ENCODE measurements at regions not wholly inside any gene's neighbourhood (a gene's known extent, or its start where the extent isn't known, plus 50 kb on each side); places are given as distances from the start of the nearest gene placed in this dataset.
A peak's percentile ranks its signal among the peaks of the same experiment; 100 is the strongest.

DNA sequence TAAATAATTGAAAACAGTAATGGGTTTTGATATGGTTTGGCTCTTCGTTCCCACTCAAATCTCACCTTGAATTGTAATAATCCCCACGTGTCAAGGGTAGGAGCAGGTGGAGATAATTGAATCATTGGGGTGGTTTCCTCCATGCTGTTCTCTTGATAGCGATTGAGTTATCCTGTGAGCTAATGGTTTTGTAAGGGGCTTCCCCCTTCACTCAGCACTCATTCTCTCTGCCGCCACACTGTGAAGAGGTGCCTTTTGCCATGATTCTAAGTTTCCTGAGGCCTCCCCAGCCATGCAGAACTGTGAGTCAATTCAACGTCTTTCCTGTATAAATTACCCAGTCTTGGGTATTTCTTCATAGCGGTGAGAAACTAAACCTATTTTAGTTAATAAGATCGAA is 551.7 kb upstream of the POT1 start:
- no peaks in the 10 kb centered on the region for H3K4me1 ChIP-seq
- no peaks in the 10 kb centered on the region for H3K9me3 ChIP-seq
- no peak overlapping the region for H3K27ac ChIP-seq
- no peaks in the 10 kb centered on the region for H3K27me3 ChIP-seq
- DNase-seq (no peak), ATAC-seq (no peak)
- H3K36me3 ChIP-seq = no peaks in the 10 kb centered on the region
- no peak overlapping the region for H3K4me3 ChIP-seq
- TF ChIP-seq, protein P1, sequence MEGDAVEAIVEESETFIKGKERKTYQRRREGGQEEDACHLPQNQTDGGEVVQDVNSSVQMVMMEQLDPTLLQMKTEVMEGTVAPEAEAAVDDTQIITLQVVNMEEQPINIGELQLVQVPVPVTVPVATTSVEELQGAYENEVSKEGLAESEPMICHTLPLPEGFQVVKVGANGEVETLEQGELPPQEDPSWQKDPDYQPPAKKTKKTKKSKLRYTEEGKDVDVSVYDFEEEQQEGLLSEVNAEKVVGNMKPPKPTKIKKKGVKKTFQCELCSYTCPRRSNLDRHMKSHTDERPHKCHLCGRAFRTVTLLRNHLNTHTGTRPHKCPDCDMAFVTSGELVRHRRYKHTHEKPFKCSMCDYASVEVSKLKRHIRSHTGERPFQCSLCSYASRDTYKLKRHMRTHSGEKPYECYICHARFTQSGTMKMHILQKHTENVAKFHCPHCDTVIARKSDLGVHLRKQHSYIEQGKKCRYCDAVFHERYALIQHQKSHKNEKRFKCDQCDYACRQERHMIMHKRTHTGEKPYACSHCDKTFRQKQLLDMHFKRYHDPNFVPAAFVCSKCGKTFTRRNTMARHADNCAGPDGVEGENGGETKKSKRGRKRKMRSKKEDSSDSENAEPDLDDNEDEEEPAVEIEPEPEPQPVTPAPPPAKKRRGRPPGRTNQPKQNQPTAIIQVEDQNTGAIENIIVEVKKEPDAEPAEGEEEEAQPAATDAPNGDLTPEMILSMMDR (IDR thresholded peaks at IDR 0.05) = no peak
- WGBS, 2 donors = 83 to 84% methylated on average over 7 of the region's 7 CpGs
- intact Hi-C loops (cut with DNase I) = no loop called here

DNA sequence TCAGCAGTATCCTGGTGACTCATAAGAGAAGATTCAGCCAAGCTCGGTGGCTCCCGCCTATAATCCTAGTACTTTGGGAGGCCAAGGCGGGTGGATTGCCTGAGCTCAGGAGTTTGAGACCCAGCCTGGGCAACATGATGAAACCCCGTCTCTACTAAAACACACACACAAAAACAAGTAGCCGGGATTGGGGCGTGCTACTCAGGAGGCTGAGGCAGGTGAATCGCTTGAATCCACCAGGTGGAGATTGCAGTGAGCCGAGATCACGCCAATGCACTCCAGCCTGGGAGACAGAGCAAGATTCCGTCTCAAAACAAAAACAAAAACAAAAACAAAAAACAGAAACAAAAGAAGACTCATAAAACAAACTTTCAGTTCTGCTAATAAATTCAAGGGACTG is 551.1 kb upstream of the POT1 start:
- no peak for DNase-seq
- Histone ChIP-seq H3K9me3 (no peaks in the 10 kb centered on the region), H3K36me3 (no peaks in the 10 kb centered on the region), H3K4me3 (no peak overlapping the region), H3K4me1 (no peaks in the 10 kb centered on the region), H3K27ac (no peak overlapping the region), H3K27me3 (no peaks in the 10 kb centered on the region)
- intact Hi-C loops (cut with DNase I) = no loop called here
- 91 to 94% methylated on average over 10 of the region's 10 CpGs for WGBS, 2 donors
- ATAC-seq = no peak
- TF ChIP-seq, protein P1 (IDR thresholded peaks at IDR 0.05) = no peak

DNA sequence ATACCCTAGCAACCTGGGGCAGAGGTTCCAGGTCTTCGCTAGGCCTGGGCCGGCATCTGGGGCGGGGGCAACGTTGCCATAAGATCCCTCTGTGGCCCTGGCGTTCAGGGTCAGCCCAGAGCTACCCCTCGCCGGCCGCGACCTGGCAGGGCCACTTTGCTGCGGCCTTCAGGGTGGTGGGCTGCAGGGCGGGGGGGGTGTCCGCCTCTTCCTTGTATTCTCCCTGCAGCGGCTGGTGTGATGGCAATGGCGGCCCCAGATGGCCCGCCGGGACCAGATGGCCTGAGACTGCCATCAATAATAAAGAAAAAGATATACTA is 539.2 kb upstream of the POT1 start:
- TF ChIP-seq, protein P1 (IDR thresholded peaks at IDR 0.05) = no peak
- peaks cover 0 to 2% (median 0%) of the 10 kb centered on the region in 11 donors for H3K9me3 ChIP-seq
- no peak for DNase-seq
- no peaks in the 10 kb centered on the region for H3K36me3 ChIP-seq
- 95 to 96% methylated on average over 16 of the region's 16 CpGs for WGBS, 2 donors
- no peak overlapping the region for H3K4me3 ChIP-seq
- no peak for ATAC-seq
- H3K4me1 ChIP-seq = no peaks in the 10 kb centered on the region
- no peak overlapping the region for H3K27ac ChIP-seq
- intact Hi-C loops (cut with DNase I) = no loop called here
- H3K27me3 ChIP-seq = no peaks in the 10 kb centered on the region

DNA sequence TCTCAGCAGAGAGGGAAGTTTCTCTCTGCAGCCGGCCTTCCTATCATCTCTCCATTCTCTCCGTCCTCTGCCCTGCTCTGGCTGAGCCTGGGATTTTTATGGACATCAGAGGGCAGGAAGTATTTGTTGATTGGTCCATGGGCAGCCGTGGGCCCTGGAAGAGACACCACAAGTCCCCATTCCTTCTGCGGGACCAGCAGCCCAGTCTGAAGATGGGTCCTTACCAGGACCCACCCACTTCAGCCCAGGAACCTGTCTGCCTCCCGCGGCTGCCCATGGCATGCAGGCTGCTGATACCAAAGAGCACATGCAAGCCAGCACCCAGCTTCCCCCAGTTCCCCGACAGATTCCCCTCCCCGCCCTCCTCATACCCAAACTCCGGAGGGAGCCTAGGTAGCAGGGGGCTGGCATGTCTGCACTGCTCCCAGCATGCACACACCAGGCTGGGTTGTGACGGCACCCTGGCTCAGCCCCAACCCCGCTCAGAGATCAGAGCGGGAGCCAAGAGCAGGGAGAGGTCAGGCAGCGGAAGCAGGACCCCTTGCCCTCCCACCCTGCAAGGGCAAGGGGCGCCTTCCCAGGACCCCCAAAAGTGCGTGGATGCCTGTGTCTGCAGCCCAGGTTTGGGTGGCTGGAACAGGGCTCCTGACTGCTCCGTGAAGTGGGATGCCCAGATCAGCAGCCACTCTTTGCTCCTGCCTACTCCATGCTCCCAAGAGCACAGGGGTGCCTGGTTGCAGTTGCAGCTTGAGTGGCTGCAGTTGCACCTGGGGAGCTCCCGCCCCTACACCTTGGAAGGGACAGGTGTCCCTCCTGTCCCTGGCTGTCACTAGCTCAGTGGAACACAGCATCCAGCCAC is 538.6 kb upstream of the POT1 start:
- no peaks in the 10 kb centered on the region for H3K36me3 ChIP-seq
- TF ChIP-seq, protein P1 (IDR thresholded peaks at IDR 0.05) = no peak
- intact Hi-C loops (cut with DNase I) = no loop called here
- DNase-seq = no peak
- 86 to 91% methylated on average over 17 of the region's 17 CpGs for WGBS, 2 donors
- H3K4me3 ChIP-seq = no peak overlapping the region
- peaks cover 0 to 2% (median 0%) of the 10 kb centered on the region in 11 donors for H3K9me3 ChIP-seq
- H3K27ac ChIP-seq = no peak overlapping the region
- no peaks in the 10 kb centered on the region for H3K27me3 ChIP-seq
- H3K4me1 ChIP-seq = no peaks in the 10 kb centered on the region
- peak in 1 of 8 donors; percentile 13 for ATAC-seq

All from heart right ventricle (tissue), 16 donors.